DMS114 treated with DMSO at 0.1 percent for 48 hours (cell line): ENCODE measurements at regions not wholly inside any gene's neighbourhood (a gene's known extent, or its start where the extent isn't known, plus 50 kb on each side); places are given as distances from the start of the nearest gene placed in this dataset.
A peak's percentile ranks its signal among the peaks of the same experiment; 100 is the strongest.
"Not testable (repeated sequence)": the region's sequence is repeated elsewhere in the genome, so short reads cannot be mapped to it uniquely, and the experiment has no call there.

Experiments
- DNase-seq: peaks from one replicate; lab custom pipeline; 2025; ENCODE audit not compliant: unreplicated experiment; lab: John Stamatoyannopoulos, UW

DNA sequence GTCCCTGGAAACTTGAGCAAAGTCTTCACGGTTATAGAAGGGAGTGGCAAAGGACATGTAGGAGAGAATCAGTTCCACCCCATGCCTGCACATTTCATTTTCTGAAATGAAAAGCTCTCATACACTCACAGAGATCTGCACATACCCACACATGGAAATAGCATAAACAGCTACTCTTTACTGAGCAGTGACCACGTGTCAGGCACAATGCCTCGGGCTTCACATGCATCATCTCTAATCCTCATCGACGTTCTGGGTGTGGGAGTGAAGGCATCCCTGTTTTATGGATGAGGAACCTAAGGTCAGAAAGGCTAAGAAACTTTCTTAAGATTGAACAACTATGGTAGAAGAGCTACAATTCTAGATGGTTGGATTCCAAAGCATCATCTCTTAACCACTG is 198.8 kb downstream of the DAD1 start:
- no peak for DNase-seq

DNA sequence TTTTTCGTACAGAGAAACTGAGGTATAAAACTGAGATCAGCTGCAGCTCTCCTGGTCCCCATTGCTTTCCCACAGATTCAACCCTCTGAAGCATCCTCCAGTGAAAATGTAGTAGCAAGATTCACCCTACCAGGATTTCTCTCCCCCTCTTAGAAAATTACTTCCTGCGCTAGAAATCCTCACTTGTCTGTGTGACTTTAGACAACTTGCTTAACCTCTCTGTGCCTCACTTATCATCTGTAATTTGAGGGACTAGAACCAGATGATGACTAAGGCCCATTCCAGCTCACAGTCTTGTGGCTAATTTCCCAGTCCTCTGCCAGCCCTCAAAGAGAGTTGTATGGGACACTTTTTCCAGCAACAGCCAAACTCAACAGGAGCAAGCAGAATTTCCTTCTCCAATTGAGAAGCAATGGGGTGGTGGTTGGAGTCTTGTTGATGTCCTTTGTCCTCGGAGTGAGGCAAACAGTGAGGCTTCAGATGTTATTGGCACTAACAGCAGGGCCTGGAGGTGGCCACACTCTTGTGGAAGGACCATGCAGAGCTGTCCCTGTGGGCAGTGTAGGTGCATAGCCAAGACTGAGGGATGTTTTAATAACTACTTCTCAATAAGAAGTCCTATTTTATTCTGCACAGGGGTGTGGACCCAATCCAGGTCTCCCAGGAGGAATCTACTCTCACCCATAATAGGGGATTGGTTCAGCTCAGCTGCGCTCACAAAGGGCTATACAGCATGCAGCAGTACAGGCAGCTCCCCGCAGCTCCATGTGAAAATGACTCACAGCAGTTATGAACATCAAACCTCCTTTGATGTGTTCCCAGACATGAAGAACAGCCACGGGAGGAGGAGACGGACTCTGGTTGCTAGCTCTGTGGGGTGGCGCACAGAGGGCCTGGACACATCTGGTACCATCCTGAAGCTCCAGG is 200.1 kb downstream of the DAD1 start:
- no peak for DNase-seq

DNA sequence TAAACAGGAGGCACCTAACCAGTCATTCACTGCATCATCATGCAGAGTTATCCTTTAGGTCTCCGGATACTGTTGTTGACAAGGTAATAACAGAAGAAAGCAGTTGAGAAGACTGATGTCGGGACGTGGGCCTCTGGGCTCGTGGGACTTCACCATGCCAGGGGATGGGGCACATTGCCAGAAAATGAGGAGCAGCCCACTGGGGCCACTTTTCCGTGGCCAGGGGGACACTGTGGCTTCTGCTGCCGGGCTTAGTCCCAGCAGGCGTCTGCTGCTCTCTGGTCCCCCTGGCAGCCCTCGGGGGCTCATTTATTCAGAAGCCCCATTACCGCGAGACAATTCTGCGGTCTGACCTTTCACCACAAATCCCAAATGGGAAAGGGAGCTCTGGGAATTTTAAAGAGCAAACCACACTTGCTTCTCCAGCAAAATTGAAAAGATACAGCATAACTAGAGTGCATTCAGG is 201.2 kb downstream of the DAD1 start:
- DNase-seq: no peak

DNA sequence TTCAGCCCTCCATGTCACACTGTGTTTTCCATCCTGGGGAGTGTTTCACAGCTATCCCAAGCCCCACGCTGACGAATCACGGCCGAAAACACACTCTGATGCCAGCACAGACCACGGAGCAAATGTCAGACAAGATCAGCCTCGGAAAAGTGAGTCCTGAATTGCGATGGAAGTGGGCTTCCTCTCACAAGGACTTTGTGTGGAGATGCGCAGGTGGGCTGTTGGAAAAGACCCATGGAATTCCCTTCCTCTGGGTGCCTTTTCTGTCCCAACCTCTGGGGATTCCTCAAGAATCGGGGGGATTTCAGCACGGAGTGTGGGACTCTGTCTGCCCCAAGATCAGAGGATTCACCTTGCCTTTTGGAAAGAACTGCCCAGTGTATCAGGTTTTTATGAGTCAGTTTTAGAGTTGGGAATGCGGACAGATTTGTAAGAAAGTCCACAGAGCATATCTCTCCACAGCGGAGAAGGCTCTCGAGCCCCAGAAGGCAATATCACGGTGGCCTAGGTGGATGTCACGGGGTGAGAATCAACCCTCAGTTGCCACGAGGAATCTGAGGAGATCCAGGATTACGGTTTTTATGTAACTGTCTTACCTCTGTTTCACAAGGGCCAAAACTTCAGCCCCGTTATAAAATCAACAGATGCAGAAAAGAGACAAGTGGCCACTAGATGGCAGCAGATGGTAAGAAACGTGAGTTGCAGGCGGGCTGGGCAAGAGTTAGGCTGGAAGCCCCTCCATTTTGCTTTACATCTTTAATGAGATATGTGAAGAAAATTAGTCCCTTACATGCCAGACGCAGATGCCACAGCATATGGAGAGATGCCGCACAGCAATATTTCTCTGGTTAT is 201.9 kb downstream of the DAD1 start:
- peak; percentile 74 for DNase-seq

DNA sequence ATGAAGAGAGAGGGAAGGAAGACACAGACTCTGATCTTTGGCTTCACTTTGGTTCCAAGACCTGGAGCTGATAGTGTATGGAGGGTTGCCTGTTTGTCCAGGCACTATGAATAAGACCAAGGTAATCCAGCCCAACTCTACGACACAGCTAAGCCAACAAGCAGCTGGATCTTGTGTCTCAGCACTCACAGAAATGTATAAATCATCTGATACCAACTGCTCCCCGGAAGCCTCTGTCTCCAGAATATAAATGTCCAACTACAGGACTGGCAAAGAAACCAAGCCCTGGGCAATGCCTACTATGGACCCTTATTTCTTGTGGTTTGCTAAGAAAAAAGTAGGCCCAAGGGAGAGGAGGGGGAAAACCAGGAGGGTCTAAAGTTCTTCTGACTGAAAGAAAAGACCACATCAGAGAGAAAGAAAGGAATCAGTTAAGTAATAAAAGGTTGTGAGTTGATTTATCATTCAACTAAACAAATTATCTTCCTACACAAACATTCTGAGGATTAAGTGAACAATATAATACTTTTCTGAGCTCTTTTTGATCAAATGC is 204.0 kb downstream of the DAD1 start:
- DNase-seq: no peak

DNA sequence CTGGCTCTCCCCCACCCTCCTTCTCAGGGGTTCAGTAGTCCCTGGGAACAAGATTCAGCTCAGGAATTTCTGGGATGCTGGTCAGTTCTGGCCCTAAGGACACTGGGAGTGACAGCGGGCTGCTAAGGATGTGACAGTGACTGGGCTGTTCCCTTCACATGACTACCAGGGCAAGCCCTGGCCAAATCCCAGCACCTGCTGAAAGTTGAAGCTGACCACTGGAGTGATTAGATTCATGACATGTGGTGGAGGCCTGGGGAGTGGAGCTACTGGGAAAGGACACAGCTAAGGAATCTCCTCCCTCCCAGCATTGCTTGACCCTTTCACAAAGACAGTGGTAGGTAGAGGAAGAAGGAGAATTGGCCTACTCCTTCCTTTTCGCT is 204.9 kb downstream of the DAD1 start:
- DNase-seq: no peak

DNA sequence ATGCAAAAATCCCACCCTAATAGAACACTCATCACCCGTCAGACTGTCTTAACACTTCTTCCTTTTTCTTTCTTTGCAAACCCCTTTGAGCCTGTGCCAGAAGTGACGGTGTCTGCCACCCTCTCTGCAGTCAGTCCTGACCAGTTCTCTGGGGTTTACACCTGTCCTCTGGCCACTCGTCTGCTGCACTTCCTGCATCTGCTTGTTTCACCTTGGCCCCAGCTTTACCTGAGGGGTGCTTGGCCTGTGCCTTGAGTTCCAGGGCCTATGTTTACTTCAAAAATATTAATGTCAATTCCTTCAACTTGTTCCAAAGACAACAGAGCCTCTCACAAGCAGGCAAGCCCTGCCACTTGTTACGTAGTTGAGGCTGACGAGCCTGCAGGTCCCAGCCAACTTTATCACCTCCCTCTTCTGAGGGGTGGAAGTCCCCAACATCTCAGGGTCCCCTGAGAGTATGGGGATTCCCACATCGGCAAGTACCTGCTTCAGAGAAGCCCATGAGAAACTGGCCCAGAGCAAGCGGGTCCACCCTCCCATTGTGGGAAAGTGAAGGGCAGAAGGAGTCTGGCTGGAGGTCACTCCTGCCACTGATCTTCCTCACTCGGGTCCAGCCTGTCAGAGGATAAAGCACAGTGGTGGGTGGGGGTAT is 205.4 kb downstream of the DAD1 start:
- no peak for DNase-seq

DNA sequence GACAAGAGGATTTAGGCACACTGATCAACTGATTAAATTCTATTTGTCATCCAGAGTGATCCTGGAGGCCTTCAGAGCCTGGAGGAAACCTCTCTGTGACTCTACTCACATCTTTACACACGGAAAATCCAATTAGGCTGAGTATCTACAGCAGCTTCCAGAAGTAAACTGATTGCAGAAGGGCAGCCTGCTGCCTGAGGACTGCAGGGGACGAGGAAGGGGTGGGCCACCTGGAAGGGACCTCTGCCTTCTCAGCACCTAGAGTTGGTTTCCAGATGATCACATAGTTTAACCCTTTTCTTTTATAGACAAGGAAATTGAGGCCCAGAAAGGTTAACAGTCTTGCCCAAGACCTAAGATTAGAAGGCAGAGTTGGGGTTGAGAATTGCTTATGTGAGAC is 206.1 kb downstream of the DAD1 start:
- no peak for DNase-seq

DNA sequence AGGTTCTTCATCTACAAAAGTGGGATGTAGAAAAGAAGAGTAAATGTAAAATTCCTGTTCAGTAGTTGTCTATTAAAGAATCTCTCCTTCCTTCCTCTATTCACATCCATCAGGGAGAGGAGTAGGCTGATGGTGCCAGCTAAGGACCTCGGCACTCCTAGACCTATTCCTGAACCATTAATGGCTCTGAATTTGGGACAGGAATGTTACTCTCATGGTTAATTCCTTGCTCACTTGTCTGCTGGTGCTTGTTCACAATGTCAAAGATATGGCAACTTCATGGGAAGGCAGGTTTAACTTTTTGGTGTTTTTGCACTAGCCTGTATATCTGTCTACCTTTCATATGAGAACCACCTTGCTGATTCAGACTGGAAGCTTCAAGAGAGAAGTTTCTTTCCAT is 206.6 kb downstream of the DAD1 start:
- no peak for DNase-seq

DNA sequence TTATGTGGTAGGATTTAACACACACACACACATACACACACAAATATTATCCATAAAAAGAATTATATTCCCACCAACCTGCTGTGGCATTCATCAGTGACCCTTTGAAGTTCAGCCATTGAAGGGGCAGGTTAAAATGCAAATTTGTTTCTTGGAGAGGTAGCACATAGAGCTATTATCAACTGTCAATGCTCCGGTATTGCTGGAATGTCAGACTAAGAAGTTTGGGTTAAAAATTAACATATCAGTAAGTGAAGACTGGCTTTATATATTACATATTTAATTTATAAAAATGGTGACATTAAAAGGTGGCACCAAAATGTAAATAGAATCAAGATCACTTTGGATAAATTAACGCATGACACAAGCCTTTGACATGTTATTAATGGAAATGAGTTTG is 207.3 kb downstream of the DAD1 start:
- DNase-seq: no peak

DNA sequence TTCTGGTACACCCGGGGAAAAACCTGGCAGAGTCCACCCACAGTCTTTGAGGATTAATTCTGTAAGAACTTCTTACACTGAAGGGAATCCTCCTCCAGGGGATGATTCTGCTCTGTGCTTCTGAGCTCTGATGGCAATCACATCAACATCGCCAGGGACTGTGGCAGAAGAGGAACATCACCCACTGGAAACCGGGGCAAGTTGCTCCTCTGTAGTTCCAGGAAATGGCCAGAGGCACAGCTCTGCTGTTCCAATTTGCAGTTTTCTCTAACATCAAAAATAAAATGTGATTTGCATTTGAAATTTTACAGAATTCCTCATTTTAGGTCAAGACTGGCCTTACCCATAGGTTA is 207.6 kb downstream of the DAD1 start:
- DNase-seq: no peak

DNA sequence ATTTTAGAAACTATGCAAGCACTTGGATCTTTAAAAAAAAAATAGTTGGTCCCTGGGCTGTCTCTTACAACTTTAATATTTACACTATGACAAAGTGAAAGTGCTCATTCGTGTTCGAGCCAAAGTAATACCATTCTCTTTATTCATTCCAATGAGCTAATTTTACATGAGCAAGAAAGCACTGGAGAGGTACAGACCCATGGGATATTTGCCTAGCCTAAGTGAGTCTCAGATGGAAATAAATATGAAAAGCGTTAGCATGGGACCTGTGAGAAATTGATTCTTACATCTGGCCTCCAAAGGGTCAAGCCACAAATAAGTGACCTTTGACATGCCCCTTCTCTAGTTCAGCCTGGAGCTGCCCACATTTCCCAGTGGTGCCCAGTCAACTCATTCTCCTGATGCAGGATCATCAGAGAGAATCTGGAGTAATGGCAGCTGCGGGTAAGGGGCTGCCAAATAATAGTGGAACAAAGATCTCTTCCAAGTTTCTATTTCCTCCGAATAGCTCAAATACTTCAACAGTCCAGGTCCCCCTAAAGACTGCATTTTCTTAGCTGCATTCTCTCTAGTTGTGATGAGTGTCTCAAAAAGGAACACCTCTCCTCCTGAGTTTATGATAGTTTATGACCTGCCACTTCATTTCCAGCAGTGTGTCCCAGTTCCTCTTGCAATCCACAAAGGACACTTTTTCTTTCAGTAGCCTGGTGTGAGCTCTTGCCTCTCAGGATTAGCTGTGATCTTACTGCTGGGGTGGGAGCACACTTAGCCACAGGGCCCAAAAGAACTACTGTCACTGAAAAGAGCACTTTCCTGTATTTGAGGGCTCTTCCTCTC is 208.2 kb downstream of the DAD1 start:
- DNase-seq: no peak

DNA sequence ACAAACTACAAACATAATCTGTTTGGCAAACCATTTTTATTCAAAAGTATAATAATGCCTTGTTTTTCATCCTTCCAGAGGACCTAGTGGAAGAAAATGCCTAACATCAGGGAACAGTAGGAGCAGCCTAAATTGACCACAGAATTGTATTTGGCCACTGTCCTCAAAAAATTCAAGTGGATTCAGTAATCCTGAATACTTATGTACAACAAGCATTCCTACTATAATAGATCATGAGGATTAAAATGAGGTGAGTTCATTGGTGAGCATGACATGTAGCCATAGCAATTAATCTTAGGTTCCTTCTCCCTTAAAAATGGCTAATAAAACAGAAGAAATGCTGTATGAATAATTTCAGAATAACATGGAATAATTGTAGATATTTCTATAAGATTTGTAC is 209.3 kb downstream of the DAD1 start:
- DNase-seq: no peak

DNA sequence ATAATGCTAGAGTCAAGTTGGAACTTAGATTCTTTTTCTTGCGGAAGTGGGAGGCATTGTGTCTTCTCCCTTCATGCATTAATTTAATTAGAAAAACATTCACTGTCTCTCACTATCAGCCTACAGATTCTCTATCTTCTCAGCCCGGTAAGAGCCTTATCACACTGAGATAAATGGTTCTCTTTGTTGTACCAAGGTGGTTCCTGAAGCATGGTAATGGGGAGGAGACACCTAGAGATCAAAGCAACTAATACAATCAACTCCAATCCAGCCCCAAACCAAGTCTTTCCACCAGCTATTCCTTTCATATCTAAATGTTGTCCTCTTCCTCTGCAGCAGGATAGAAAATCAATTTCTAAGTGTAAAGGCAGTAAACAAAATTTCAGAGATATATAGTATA is 210.8 kb downstream of the DAD1 start:
- DNase-seq: no peak

DNA sequence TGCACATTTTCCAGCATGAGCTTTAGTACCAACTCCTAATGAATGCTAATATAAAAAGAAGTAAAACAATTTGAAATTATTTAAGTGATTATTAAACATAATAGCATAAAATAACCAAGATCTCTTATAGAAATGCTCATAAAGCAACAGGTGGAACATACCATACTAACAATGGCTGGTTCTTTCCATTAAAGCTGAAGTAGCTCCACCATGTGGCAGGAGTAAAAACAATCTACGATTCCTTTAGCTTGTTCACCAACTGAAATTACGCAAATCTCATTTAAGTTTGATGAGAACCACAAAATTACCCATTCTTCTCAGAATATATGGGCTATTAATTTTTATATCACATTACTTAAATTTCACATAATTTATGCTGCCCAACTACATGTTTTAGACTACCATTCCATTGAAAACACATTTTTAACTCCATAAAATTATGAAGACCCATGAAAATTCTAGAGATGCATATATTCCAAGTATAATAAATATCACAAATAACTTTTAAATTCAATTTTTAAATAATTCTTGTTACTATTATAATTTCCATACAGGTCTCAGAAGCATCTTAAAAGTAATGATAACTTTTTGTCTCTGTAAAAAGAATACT is 213.6 kb downstream of the DAD1 start:
- DNase-seq: peak; percentile 21

DNA sequence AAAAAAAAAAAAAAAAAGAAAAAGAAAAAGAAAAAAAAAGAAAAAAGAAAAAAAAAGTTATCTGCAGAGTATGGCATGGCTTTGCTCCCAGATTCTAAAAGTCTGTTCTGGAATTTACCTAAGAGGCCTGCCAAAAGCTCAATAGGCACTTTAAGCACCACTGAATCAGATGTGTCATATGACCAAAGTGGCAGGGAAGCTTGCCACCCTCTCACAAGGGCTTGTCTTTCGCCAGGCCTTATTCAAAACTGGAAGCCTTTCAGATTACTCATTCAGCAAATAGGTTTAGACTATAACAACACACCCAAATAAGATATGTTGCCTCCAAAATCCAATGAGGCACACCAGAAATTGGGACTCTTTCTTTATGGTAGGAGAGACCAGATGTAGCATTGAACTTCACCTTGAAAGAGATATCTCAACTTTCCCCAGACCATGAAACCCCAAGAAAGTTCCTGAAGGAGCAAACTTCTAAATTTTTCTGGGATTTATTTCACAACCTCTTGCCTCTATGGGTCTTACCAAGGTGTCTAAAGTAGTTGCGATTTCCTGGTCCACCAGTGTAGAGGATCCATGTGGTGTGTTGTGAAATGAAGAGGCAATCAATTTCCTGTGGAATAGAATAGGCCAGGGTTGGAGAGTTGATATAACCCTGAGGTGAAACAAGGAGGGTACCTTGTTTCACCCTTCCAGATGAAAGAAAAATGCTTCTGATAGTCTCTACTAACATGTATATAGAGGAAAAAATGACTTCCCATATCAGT is 218.8 kb downstream of the DAD1 start:
- DNase-seq: no peak

DNA sequence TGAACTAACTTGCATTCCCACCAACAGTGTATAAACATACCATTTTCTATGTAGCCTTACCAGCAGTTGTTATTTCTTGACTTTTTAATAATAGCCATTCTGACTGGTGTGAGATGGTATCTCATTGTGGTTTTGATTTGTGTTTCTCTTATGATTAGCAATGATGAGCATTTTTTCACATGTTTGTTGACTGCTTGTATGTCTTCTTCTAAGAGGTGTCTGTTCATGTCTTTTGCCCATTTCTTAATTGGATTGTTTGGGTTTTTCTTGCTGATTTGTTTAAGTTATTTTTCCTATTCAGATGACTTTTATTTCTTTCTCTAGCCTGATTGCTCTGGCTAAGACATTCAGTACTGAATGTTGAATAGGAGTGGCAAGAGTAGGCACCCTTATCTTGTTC is 230.3 kb downstream of the DAD1 start:
- no peak for DNase-seq

DNA sequence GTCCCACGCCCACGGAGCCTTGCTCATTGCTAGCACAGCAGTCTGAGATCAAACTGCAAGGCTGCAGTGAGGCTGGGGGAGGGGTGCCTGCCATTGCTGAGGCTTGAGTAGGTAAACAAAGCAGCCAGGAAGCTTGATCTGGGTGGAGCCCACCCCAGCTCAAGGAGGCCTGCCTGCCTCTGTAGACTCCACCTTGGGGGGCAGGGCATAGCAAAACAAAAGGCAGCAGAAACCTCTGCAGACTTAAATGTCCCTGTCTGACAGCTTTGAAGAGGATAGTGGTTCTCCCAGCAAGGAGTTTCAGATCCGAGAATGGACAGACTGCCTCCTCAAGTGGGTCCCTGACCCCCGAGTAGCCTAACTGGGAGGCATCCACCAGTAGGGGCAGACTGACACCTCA is 239.7 kb downstream of the DAD1 start:
- not testable (repeated sequence) for DNase-seq

DNA sequence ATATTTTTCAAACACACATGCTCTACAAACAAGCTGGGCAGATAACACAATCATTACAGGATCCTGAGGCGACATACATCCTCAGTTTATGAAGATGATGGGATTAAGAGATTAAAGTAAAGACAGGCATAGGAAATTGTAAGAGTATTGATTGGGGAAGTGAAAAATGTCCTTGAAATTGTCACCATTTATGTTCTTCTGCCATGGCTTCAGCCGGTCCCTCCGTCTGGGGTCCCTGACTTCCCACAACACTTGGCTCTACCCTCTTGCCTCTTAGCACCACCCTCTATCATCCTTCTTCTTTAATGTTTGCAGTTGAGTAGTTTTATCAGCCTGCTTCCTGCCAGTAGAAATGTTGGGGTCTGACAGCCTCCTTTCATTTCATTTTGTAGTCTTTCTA is 244.4 kb downstream of the DAD1 start:
- no peak for DNase-seq
